ENCODE measurements at regions not wholly inside any gene's neighbourhood (a gene's known extent, or its start where the extent isn't known, plus 50 kb on each side); places are given as distances from the start of the nearest gene placed in this dataset.
A peak's percentile ranks its signal among the peaks of the same experiment; 100 is the strongest.

DNA sequence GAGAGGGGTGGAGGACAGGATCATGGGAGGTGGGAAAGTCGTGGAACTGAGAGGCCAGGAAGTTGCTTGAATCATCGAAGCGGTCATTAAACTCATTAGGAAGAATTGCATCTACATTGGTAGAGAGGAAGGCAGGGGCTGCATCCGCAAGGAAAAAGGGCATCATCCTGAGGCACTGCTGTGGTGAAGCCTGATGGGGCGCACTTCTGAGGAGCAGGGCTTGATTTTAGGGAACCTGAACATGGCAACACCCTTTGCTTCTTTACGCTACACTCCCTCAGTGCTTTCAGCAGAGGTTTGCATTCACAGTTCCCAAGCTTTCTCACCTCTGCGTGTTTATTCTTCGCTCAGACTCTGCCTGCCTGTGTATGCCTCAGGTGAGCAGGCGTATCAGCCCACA is 352.0 kb upstream of the RAB6C start:
- DNase-seq (no peak), ATAC-seq (ENCODE audit: low read depth in 2 of 2) (no peak)
- Mint-ChIP-seq H3K27me3 (no peaks in the 10 kb centered on the region), H3K36me3 (no peaks in the 10 kb centered on the region), H3K9me3 (peaks cover 0 to 8% (median 1%) of the 10 kb centered on the region in 7 donors), H3K4me1 (peaks cover 0 to 2% (median 0%) of the 10 kb centered on the region in 4 donors), H3K4me3 (no peak overlapping the region), H3K27ac (no peak overlapping the region)
- Histone ChIP-seq H3K36me3 (ENCODE audit: control insufficient read depth, insufficient read depth, low read length) (no peaks in the 10 kb centered on the region), H3K9me3 (ENCODE audit: control insufficient read depth in 2 of 2, low read length in 2 of 2) (peaks cover 0 to 2% of the 10 kb centered on the region in 2 experiments), H3K4me3 (ENCODE audit: low read depth, low read length) (no peak overlapping the region), H3K27ac (ENCODE audit: insufficient read depth, low read length, poor library complexity, severe bottlenecking) (no peak overlapping the region), H3K4me1 (ENCODE audit: control insufficient read depth, insufficient read depth, low read length, poor library complexity, severe bottlenecking) (no peaks in the 10 kb centered on the region), H3K27me3 (ENCODE audit: control insufficient read depth, insufficient read depth, low read length) (no peaks in the 10 kb centered on the region)

DNA sequence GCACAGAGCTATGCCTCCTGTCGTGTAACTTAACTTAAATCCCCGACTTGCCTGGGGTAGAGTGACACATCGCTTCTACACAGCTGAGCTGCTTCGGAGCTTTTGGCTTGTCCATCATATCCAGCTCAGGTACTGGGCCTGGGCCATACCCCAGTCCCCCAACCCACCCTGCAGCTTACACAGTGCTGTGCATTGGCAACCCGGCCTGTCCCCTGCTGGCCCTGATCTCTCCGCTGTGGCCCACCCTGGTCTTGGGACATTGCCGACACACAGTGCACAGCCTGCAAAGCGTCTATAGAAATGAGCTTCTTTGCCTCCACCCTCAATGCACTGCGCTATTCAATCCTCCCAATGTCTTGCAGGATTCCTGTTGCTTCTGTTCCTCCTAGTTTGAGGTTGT is 342.8 kb upstream of the RAB6C start:
- Histone ChIP-seq H3K4me3 (ENCODE audit: low read depth, low read length) (no peak overlapping the region), H3K27ac (ENCODE audit: insufficient read depth, low read length, poor library complexity, severe bottlenecking) (no peak overlapping the region), H3K9me3 (ENCODE audit: control insufficient read depth in 2 of 2, low read length in 2 of 2) (no peaks in the 10 kb centered on the region), H3K4me1 (ENCODE audit: control insufficient read depth, insufficient read depth, low read length, poor library complexity, severe bottlenecking) (no peaks in the 10 kb centered on the region), H3K27me3 (ENCODE audit: control insufficient read depth, insufficient read depth, low read length) (no peaks in the 10 kb centered on the region), H3K36me3 (ENCODE audit: control insufficient read depth, insufficient read depth, low read length) (no peaks in the 10 kb centered on the region)
- Mint-ChIP-seq H3K4me3 (no peak overlapping the region), H3K27me3 (no peaks in the 10 kb centered on the region), H3K36me3 (no peaks in the 10 kb centered on the region), H3K27ac (no peak overlapping the region), H3K4me1 (no peaks in the 10 kb centered on the region), H3K9me3 (peaks cover 0 to 6% (median 0%) of the 10 kb centered on the region in 7 donors)
- no peak for ATAC-seq (ENCODE audit: low read depth in 2 of 2)
- DNase-seq: no peak

DNA sequence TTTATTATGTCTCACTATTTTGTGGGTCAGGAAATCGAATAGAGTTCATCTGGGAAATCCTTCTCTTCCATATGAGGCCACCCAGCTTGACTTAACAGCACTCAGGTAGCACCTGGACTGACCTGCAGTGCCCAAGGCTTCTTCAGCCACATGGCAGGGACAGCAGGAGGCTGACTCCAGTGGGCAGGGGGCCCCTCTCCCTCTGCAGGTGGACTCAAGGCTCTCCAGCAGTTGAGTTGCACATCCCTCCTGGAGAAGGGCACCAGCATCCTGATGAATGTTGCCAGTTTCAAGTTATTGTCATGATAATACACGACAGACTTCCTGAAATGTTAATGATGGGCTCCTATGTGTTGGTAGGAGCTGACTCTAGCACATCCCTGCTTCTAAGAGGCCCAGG is 338.1 kb upstream of the RAB6C start:
- H3K4me3 ChIP-seq (ENCODE audit: low read depth, low read length): no peak overlapping the region
- no peak for DNase-seq
- no peaks in the 10 kb centered on the region for H3K4me1 ChIP-seq (ENCODE audit: control insufficient read depth, insufficient read depth, low read length, poor library complexity, severe bottlenecking)

DNA sequence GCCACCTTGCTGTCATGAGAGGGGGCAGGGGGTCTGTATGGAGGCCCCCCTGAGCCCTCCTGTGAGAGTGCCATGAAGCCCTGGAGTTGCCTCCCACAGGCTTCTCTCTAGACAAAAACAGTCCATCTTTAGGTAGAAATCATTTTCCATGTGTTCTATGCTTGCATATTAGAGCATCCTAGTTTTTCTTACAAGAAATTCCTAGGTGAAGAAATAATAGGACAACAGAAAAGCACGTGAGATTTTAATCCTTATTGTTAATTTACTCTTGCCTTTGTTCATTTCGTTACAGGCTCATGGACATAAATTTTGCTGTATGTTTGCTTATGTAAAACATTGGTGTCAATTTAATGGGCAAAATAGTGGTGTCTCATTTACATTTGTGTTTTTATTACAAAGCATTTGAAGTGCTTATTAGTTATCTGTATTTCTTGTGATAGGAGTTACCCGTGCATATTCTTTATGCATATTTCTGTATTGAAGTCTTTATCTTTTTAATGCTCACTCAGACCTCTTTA is 336.9 kb upstream of the RAB6C start:
- Mint-ChIP-seq H3K36me3 (no peaks in the 10 kb centered on the region), H3K9me3 (peaks cover 0 to 6% (median 0%) of the 10 kb centered on the region in 7 donors), H3K4me3 (no peak overlapping the region), H3K4me1 (no peaks in the 10 kb centered on the region), H3K27me3 (no peaks in the 10 kb centered on the region), H3K27ac (no peak overlapping the region)
- no peak for ATAC-seq (ENCODE audit: low read depth in 2 of 2)
- Histone ChIP-seq H3K4me1 (ENCODE audit: control insufficient read depth, insufficient read depth, low read length, poor library complexity, severe bottlenecking) (no peaks in the 10 kb centered on the region), H3K36me3 (ENCODE audit: control insufficient read depth, insufficient read depth, low read length) (no peaks in the 10 kb centered on the region), H3K9me3 (ENCODE audit: control insufficient read depth in 2 of 2, low read length in 2 of 2) (no peaks in the 10 kb centered on the region), H3K27ac (ENCODE audit: insufficient read depth, low read length, poor library complexity, severe bottlenecking) (no peak overlapping the region), H3K4me3 (ENCODE audit: low read depth, low read length) (no peak overlapping the region), H3K27me3 (ENCODE audit: control insufficient read depth, insufficient read depth, low read length) (no peaks in the 10 kb centered on the region)
- DNase-seq: no peak

More for the DNA sequence above, 338.1 kb upstream of the RAB6C start:
- H3K36me3 ChIP-seq (ENCODE audit: control insufficient read depth, insufficient read depth, low read length): no peaks in the 10 kb centered on the region
- no peak overlapping the region for H3K27ac Mint-ChIP-seq
- no peaks in the 10 kb centered on the region for H3K4me1 Mint-ChIP-seq
- no peaks in the 10 kb centered on the region for H3K9me3 ChIP-seq (ENCODE audit: control insufficient read depth in 2 of 2, low read length in 2 of 2)
- no peak overlapping the region for H3K27ac ChIP-seq (ENCODE audit: insufficient read depth, low read length, poor library complexity, severe bottlenecking)
- no peaks in the 10 kb centered on the region for H3K27me3 ChIP-seq (ENCODE audit: control insufficient read depth, insufficient read depth, low read length)
- H3K4me3 Mint-ChIP-seq: no peak overlapping the region
- peaks cover 0 to 6% (median 0%) of the 10 kb centered on the region in 7 donors for H3K9me3 Mint-ChIP-seq
- no peak for ATAC-seq (ENCODE audit: low read depth in 2 of 2)
- H3K27me3 Mint-ChIP-seq: no peaks in the 10 kb centered on the region
- no peaks in the 10 kb centered on the region for H3K36me3 Mint-ChIP-seq

DNA sequence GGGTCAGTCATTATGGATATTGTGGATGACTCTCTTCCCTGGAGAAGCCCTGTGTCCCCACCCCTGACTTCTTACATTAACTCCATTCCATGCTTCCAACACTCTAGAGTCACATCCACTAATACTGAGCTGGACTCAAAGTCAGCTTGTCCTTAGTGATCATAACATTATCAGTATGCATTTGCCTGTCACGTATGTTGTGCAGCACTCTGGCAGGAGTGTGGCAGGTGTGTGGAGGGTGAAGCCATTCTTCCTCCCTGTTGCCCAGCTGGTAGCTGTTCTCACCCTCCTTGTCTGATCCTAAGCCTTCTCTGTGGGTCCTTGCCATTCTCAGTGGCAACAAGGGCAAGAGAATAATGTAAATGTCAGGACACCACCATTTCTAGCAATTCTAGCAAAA is 334.1 kb upstream of the RAB6C start:
- Mint-ChIP-seq H3K27me3 (no peaks in the 10 kb centered on the region), H3K4me1 (no peaks in the 10 kb centered on the region), H3K9me3 (peaks cover 0 to 6% (median 0%) of the 10 kb centered on the region in 7 donors), H3K36me3 (no peaks in the 10 kb centered on the region), H3K4me3 (no peak overlapping the region), H3K27ac (no peak overlapping the region)
- DNase-seq (no peak), ATAC-seq (ENCODE audit: low read depth in 2 of 2) (no peak)
- H3K9me3 ChIP-seq (ENCODE audit: control insufficient read depth in 2 of 2, low read length in 2 of 2): no peaks in the 10 kb centered on the region
- no peaks in the 10 kb centered on the region for H3K36me3 ChIP-seq (ENCODE audit: control insufficient read depth, insufficient read depth, low read length)
- H3K27me3 ChIP-seq (ENCODE audit: control insufficient read depth, insufficient read depth, low read length): no peaks in the 10 kb centered on the region
- H3K4me3 ChIP-seq (ENCODE audit: low read depth, low read length): no peak overlapping the region
- H3K4me1 ChIP-seq (ENCODE audit: control insufficient read depth, insufficient read depth, low read length, poor library complexity, severe bottlenecking): no peaks in the 10 kb centered on the region
- H3K27ac ChIP-seq (ENCODE audit: insufficient read depth, low read length, poor library complexity, severe bottlenecking): no peak overlapping the region

DNA sequence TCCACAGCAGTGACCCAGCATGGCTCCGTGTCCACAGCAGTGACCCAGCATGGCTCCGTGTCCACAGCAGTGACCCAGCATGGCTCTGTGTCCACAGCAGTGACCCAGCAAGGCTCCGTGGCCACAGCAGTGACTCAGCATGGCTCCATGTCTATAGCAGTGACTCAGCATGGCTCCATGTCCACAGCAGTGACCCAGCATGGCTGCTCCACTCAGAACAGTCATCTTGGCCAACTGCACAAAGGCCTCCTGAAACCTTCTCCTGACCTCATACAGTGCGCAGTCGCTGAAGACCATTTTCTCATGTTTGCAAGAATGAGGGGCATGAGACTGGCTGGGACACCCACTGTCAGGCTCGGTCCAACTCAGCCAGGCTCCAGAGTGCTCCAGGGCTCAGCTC is 333.4 kb upstream of the RAB6C start:
- Histone ChIP-seq H3K36me3 (ENCODE audit: control insufficient read depth, insufficient read depth, low read length) (no peaks in the 10 kb centered on the region), H3K27me3 (ENCODE audit: control insufficient read depth, insufficient read depth, low read length) (no peaks in the 10 kb centered on the region), H3K27ac (ENCODE audit: insufficient read depth, low read length, poor library complexity, severe bottlenecking) (no peak overlapping the region), H3K4me1 (ENCODE audit: control insufficient read depth, insufficient read depth, low read length, poor library complexity, severe bottlenecking) (no peaks in the 10 kb centered on the region), H3K4me3 (ENCODE audit: low read depth, low read length) (no peak overlapping the region), H3K9me3 (ENCODE audit: control insufficient read depth in 2 of 2, low read length in 2 of 2) (no peaks in the 10 kb centered on the region)
- ATAC-seq (ENCODE audit: low read depth in 2 of 2) (no peak), DNase-seq (no peak)
- H3K27me3 Mint-ChIP-seq: no peaks in the 10 kb centered on the region
- H3K9me3 Mint-ChIP-seq: peaks cover 0 to 6% (median 0%) of the 10 kb centered on the region in 7 donors
- no peaks in the 10 kb centered on the region for H3K36me3 Mint-ChIP-seq
- no peak overlapping the region for H3K4me3 Mint-ChIP-seq
- no peak overlapping the region for H3K27ac Mint-ChIP-seq
- no peaks in the 10 kb centered on the region for H3K4me1 Mint-ChIP-seq

DNA sequence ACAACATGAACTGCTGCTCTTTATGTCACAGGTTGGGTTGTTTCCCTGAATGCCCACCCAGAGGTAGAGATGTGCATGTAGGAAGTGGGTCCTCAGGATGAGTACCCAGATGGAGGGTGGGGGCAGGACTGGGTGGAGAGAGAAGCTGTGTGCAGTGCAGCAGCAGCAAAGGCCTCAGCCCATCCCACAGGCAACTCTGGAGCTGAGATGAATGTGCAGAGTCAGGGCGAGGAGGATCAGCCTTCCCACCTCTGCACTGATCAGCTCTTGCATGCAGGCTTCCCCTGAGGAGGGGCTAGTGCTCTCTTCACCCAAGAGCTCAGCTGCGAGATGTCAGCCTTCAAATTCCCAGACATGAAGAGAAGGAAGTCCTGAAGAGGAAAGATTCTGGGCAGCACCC is 326.2 kb upstream of the RAB6C start:
- Histone ChIP-seq H3K27ac (ENCODE audit: insufficient read depth, low read length, poor library complexity, severe bottlenecking) (no peak overlapping the region), H3K9me3 (ENCODE audit: control insufficient read depth in 2 of 2, low read length in 2 of 2) (no peaks in the 10 kb centered on the region), H3K4me3 (ENCODE audit: low read depth, low read length) (no peak overlapping the region), H3K36me3 (ENCODE audit: control insufficient read depth, insufficient read depth, low read length) (no peaks in the 10 kb centered on the region), H3K4me1 (ENCODE audit: control insufficient read depth, insufficient read depth, low read length, poor library complexity, severe bottlenecking) (no peaks in the 10 kb centered on the region), H3K27me3 (ENCODE audit: control insufficient read depth, insufficient read depth, low read length) (no peaks in the 10 kb centered on the region)
- no peak for DNase-seq
- Mint-ChIP-seq H3K27me3 (no peaks in the 10 kb centered on the region), H3K36me3 (no peaks in the 10 kb centered on the region), H3K4me1 (no peaks in the 10 kb centered on the region), H3K9me3 (peaks cover 0 to 2% (median 0%) of the 10 kb centered on the region in 7 donors), H3K27ac (peak overlapping the region in 1 of 3 donors; percentile 74), H3K4me3 (no peak overlapping the region)
- no peak for ATAC-seq (ENCODE audit: low read depth in 2 of 2)

DNA sequence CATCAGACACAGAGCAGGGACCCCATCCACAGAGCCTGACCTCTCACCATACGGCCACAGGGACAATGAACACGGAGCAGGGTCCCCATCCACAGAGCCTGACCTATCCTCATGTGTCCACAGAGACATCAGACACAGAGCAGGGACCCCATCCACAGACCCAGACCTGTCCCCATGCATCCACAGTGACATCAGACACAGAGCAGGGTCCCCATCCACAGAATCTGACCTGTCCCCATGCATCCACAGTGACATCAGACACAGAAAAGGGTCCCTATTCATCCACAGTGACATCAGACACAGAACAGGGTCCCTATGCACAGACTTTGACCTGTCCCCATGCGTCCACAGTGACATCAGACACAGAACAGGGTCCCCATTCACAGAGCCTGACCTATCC is 325.1 kb upstream of the RAB6C start:
- no peaks in the 10 kb centered on the region for H3K4me1 Mint-ChIP-seq
- H3K4me3 ChIP-seq (ENCODE audit: low read depth, low read length): no peak overlapping the region

More for the DNA sequence above, 325.1 kb upstream of the RAB6C start:
- no peak overlapping the region for H3K27ac ChIP-seq (ENCODE audit: insufficient read depth, low read length, poor library complexity, severe bottlenecking)
- no peak overlapping the region for H3K4me3 Mint-ChIP-seq
- H3K27me3 Mint-ChIP-seq: no peaks in the 10 kb centered on the region
- no peak for DNase-seq
- H3K9me3 ChIP-seq (ENCODE audit: control insufficient read depth in 2 of 2, low read length in 2 of 2): no peaks in the 10 kb centered on the region
- H3K27ac Mint-ChIP-seq: no peak overlapping the region
- no peaks in the 10 kb centered on the region for H3K36me3 Mint-ChIP-seq
- no peaks in the 10 kb centered on the region for H3K27me3 ChIP-seq (ENCODE audit: control insufficient read depth, insufficient read depth, low read length)
- peaks cover 0 to 4% (median 2%) of the 10 kb centered on the region in 7 donors for H3K9me3 Mint-ChIP-seq
- no peaks in the 10 kb centered on the region for H3K36me3 ChIP-seq (ENCODE audit: control insufficient read depth, insufficient read depth, low read length)
- no peaks in the 10 kb centered on the region for H3K4me1 ChIP-seq (ENCODE audit: control insufficient read depth, insufficient read depth, low read length, poor library complexity, severe bottlenecking)
- ATAC-seq (ENCODE audit: low read depth in 2 of 2): no peak

Measured in CD4-positive, CD25-positive, alpha-beta regulatory T cell (primary cell).